Parathyroid adenoma (tissue), 2 donors: ENCODE measurements at regions not wholly inside any gene's neighbourhood (a gene's known extent, or its start where the extent isn't known, plus 50 kb on each side); places are given as distances from the start of the nearest gene placed in this dataset.

Experiments used
- H2AFZ ChIP-seq: fragments of 300-600 bp; sonication (generic); one replicate; pipeline ENCODE4 v1.7.0; 2017; ENCODE audit warnings: antibody characterized with exemption, mild to moderate bottlenecking
- H3K27ac ChIP-seq: fragments of 300-600 bp; sonication (generic); one replicate; pipeline ENCODE4 v1.7.0; 2017
- H3K27me3 ChIP-seq: fragments of 300-600 bp; sonication (generic); one replicate; pipeline ENCODE4 v1.7.0; 2017; ENCODE audit warnings: low read length; ENCODE audit not compliant: control insufficient read depth, insufficient read depth
- H3K36me3 ChIP-seq: fragments of 300-600 bp; sonication (generic); one replicate; pipeline ENCODE4 v1.7.0; 2017; ENCODE audit warnings: low read length; ENCODE audit not compliant: control insufficient read depth, insufficient read depth
- H3K4me1 ChIP-seq: fragments of 300-600 bp; sonication (generic); one replicate; pipeline ENCODE4 v1.7.0; 2017; ENCODE audit warnings: control low read depth
- H3K4me2 ChIP-seq: fragments of 300-600 bp; sonication (generic); one replicate; pipeline ENCODE4 v1.7.0; 2017; ENCODE audit warnings: low read length
- H3K4me3 ChIP-seq: fragments of 300-600 bp; sonication (generic); one replicate; pipeline ENCODE4 v1.7.0; 2017; ENCODE audit warnings: low read depth, low read length
- H3K79me2 ChIP-seq: fragments of 300-600 bp; sonication (generic); one replicate; pipeline ENCODE4 v1.7.0; 2017; ENCODE audit warnings: control low read depth
- H3K9ac ChIP-seq: fragments of 300-600 bp; sonication (generic); one replicate; pipeline ENCODE4 v1.7.0; 2017; ENCODE audit warnings: mild to moderate bottlenecking
- H3K9me3 ChIP-seq: fragments of 300-600 bp; sonication (generic); one replicate; pipeline ENCODE4 v1.7.0; 2017; ENCODE audit warnings: low read length; ENCODE audit not compliant: control insufficient read depth
- CTCF ChIP-seq: fragments of 300-600 bp; sonication (generic); IDR thresholded peaks from one replicate; pipeline ENCODE4 v1.7.0; 2017; ENCODE audit warnings: antibody characterized with exemption, mild to moderate bottlenecking
- donor health status: primary hyperparathyroidism.

- no peak for TF ChIP-seq CTCF
- Histone ChIP-seq H3K4me3 (no peak overlapping the region), H3K79me2 (no peaks in the 10 kb centered on the region)
Measured at GRCh38 chr1:81715391-81715790, 85.3 kb upstream of the ADGRL2 start.

GRCh38 chr1:81714636-81715035 is 86.1 kb upstream of the ADGRL2 start:
- Histone ChIP-seq H3K9me3 (no peaks in the 10 kb centered on the region), H3K27ac (no peak overlapping the region), H3K36me3 (no peaks in the 10 kb centered on the region), H3K27me3 (no peaks in the 10 kb centered on the region), H3K4me2 (no peak overlapping the region), H3K9ac (no peak overlapping the region), H2AFZ (no peak overlapping the region), H3K4me3 (no peak overlapping the region), H3K79me2 (no peaks in the 10 kb centered on the region), H3K4me1 (no peaks in the 10 kb centered on the region)
- no peak for TF ChIP-seq CTCF

More at GRCh38 chr1:81715391-81715790, 85.3 kb upstream of the ADGRL2 start:
- no peak overlapping the region for H3K9ac ChIP-seq
- H3K4me2 ChIP-seq, result no peak overlapping the region
- H3K9me3 ChIP-seq, result no peaks in the 10 kb centered on the region
- H3K27ac ChIP-seq, result no peak overlapping the region
- no peak overlapping the region for H2AFZ ChIP-seq
- no peaks in the 10 kb centered on the region for H3K4me1 ChIP-seq
- H3K27me3 ChIP-seq, result no peaks in the 10 kb centered on the region
- H3K36me3 ChIP-seq, result no peaks in the 10 kb centered on the region

GRCh38 chr1:81712425-81712824 is 88.3 kb upstream of the ADGRL2 start:
- no peak overlapping the region for H3K4me2 ChIP-seq
- H3K27me3 ChIP-seq, result no peaks in the 10 kb centered on the region
- no peak overlapping the region for H3K4me3 ChIP-seq
- no peaks in the 10 kb centered on the region for H3K4me1 ChIP-seq
- no peak overlapping the region for H3K9ac ChIP-seq
- no peak overlapping the region for H3K27ac ChIP-seq
- no peaks in the 10 kb centered on the region for H3K9me3 ChIP-seq
- TF ChIP-seq CTCF, result no peak
- H2AFZ ChIP-seq, result no peak overlapping the region
- H3K36me3 ChIP-seq, result no peaks in the 10 kb centered on the region
- no peaks in the 10 kb centered on the region for H3K79me2 ChIP-seq

- no peak overlapping the region for H2AFZ ChIP-seq
- H3K27me3 ChIP-seq, result no peaks in the 10 kb centered on the region
- no peak overlapping the region for H3K9ac ChIP-seq
- no peak overlapping the region for H3K4me2 ChIP-seq
- H3K27ac ChIP-seq, result no peak overlapping the region
- no peaks in the 10 kb centered on the region for H3K79me2 ChIP-seq
- H3K36me3 ChIP-seq, result no peaks in the 10 kb centered on the region
- no peaks in the 10 kb centered on the region for H3K9me3 ChIP-seq
- no peak for TF ChIP-seq CTCF
- no peak overlapping the region for H3K4me3 ChIP-seq
- H3K4me1 ChIP-seq, result no peaks in the 10 kb centered on the region
Measured at GRCh38 chr1:81710857-81711256, 89.9 kb upstream of the ADGRL2 start.

- TF ChIP-seq CTCF, result no peak
- Histone ChIP-seq H2AFZ (no peak overlapping the region), H3K4me3 (no peak overlapping the region), H3K4me1 (no peaks in the 10 kb centered on the region), H3K9me3 (no peaks in the 10 kb centered on the region), H3K36me3 (no peaks in the 10 kb centered on the region), H3K27me3 (no peaks in the 10 kb centered on the region), H3K4me2 (no peak overlapping the region), H3K79me2 (no peaks in the 10 kb centered on the region), H3K27ac (no peak overlapping the region), H3K9ac (no peak overlapping the region)
Measured at GRCh38 chr1:81708250-81708649, 92.5 kb upstream of the ADGRL2 start.
